ENCODE measurements at regions not wholly inside any gene's neighbourhood (a gene's known extent, or its start where the extent isn't known, plus 50 kb on each side); places are given as distances from the start of the nearest gene placed in this dataset.

DNA sequence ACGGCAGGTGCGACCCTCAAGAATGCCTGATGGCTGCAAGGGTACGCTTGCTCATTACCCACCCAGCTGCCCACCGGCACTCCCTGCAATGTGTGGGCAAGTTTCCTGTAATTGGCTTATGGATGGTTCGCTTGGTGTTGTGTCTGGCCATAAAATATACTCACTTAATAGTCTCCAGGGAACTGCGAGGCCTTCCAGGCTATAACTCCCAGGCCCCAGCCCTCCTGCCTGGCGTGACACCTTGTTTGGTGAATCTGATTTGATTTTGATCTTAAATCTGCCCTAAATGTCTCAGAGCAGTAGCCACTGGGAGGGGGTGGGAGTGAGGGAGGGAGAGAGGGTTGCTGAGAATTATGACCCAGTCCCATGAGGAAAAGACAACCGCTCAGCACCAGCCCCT lies 572.2 kb downstream of the BUD13 start:
- no peaks in the 10 kb centered on the region for H3K4me1 ChIP-seq (replicated peaks)
- no peak for DNase-seq (ENCODE audit: low spot score)
- 94% methylated on average over 8 of the region's 8 CpGs for WGBS
- intact Hi-C loops (cut with DNase I), result no loop called here
- no peaks in the 10 kb centered on the region for H3K36me3 ChIP-seq
- no peak for TF ChIP-seq POLR2AphosphoS5 (IDR thresholded peaks at IDR 0.05)
- TF ChIP-seq, protein P1, sequence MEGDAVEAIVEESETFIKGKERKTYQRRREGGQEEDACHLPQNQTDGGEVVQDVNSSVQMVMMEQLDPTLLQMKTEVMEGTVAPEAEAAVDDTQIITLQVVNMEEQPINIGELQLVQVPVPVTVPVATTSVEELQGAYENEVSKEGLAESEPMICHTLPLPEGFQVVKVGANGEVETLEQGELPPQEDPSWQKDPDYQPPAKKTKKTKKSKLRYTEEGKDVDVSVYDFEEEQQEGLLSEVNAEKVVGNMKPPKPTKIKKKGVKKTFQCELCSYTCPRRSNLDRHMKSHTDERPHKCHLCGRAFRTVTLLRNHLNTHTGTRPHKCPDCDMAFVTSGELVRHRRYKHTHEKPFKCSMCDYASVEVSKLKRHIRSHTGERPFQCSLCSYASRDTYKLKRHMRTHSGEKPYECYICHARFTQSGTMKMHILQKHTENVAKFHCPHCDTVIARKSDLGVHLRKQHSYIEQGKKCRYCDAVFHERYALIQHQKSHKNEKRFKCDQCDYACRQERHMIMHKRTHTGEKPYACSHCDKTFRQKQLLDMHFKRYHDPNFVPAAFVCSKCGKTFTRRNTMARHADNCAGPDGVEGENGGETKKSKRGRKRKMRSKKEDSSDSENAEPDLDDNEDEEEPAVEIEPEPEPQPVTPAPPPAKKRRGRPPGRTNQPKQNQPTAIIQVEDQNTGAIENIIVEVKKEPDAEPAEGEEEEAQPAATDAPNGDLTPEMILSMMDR (IDR thresholded peaks at IDR 0.05), result no peak
- no peak for TF ChIP-seq POLR2A (IDR thresholded peaks at IDR 0.05)
- H3K27ac ChIP-seq, result no peak overlapping the region
- no peak overlapping the region for H3K4me3 ChIP-seq
- no peaks in the 10 kb centered on the region for H3K9me3 ChIP-seq
- no peaks in the 10 kb centered on the region for H3K27me3 ChIP-seq (replicated peaks; ENCODE audit: insufficient read depth)

DNA sequence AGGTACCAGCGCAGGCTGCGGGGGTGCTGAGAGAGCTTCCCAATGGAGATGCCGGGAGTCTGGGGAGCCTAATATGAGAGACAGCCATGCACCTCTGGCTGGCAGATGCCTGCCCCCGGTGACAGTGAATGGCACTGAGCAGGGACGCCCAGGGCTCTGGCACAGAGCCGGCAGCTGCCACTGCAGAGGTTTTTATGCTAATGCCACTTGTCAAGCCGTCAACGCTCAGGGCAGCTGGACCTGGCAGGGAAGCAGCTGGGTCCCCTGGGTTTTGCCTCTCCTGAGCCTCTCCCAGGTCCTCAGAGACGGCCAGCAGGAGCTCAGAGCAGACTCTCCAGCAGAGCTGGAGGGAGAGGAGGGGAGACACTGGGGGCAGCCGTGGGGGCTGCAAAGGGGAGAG lies 573.6 kb downstream of the BUD13 start:
- no peaks in the 10 kb centered on the region for H3K9me3 ChIP-seq
- no peak overlapping the region for H3K4me3 ChIP-seq
- no peaks in the 10 kb centered on the region for H3K27me3 ChIP-seq (replicated peaks; ENCODE audit: insufficient read depth)
- no peak for DNase-seq (ENCODE audit: low spot score)
- no peak for TF ChIP-seq POLR2AphosphoS5 (IDR thresholded peaks at IDR 0.05)
- TF ChIP-seq, protein P1 (IDR thresholded peaks at IDR 0.05), result no peak
- no peak for TF ChIP-seq POLR2A (IDR thresholded peaks at IDR 0.05)
- WGBS, result 66% methylated on average over 10 of the region's 10 CpGs
- intact Hi-C loops (cut with DNase I), result no loop called here
- no peaks in the 10 kb centered on the region for H3K4me1 ChIP-seq (replicated peaks)
- no peak overlapping the region for H3K27ac ChIP-seq
- no peaks in the 10 kb centered on the region for H3K36me3 ChIP-seq

- TF ChIP-seq POLR2A (IDR thresholded peaks at IDR 0.05) (no peak), POLR2AphosphoS5 (IDR thresholded peaks at IDR 0.05) (no peak)
- TF ChIP-seq, protein P1 (IDR thresholded peaks at IDR 0.05), result no peak
- H3K4me3 ChIP-seq, result peak overlapping the region; percentile 23 to 50
Observed at GRCh38 chr11:116194156-116194904, 578.5 kb downstream of the BUD13 start.

DNA sequence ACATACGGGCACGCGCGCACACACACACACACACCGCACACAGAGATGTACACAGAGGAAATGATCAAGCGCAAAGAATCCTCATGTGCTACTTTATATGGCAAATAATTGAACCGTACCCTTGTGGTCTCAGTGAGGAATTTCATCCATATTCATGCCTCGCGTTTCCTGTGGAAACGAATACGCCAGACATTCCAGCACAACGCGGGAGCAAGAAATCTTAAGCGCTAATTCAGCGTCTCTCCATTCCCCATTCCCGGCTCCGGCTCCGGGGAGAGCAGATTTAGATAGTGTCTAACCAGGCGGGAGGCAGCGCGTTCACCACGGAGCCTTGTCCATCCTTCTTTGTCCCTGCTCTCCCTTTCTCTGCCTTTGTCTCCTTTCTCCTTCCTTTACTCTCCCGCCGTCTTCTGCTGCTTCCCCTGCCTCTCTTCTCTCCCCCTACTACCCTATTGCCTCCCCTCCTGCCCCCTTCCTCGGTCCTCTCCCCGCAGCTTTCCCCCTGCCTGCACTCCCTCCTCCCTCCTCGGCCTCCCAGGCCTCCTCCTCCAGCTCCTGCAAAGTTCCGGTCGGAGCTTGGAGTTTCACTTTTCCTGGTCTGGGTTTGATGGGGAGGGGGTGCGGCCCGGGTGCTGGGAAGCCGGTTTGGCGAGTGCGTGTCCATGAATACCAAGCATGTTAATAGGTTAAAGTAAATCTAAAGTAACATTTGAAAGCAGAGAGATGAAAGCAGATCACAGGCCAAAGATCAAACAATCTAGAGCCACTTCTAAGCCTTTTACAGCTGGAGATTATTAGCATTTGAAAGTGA lies 579.3 kb downstream of the BUD13 start:
- intact Hi-C loops (cut with DNase I), result no loop called here
- Histone ChIP-seq H3K36me3 (no peaks in the 10 kb centered on the region), H3K27me3 (replicated peaks; ENCODE audit: insufficient read depth) (no peaks in the 10 kb centered on the region), H3K27ac (peak overlapping the region; percentile 73 to 88), H3K9me3 (no peaks in the 10 kb centered on the region), H3K4me3 (peak overlapping the region; percentile 23 to 50), H3K4me1 (replicated peaks) (no peaks in the 10 kb centered on the region)
- WGBS, result under 1% methylated on average over 34 of the region's 34 CpGs
- TF ChIP-seq POLR2AphosphoS5 (IDR thresholded peaks at IDR 0.05), result peak; percentile 85
- TF ChIP-seq, protein P1 (IDR thresholded peaks at IDR 0.05), result peak in 1 of 4 experiments; percentile 5
- TF ChIP-seq POLR2A (IDR thresholded peaks at IDR 0.05), result no peak
- peak; percentile 89 for DNase-seq (ENCODE audit: low spot score)

More at GRCh38 chr11:116194156-116194904, 578.5 kb downstream of the BUD13 start:
- peak overlapping the region; percentile 73 to 88 for H3K27ac ChIP-seq
- H3K27me3 ChIP-seq (replicated peaks; ENCODE audit: insufficient read depth), result no peaks in the 10 kb centered on the region
- peak; percentile 9 for DNase-seq (ENCODE audit: low spot score)
- H3K36me3 ChIP-seq, result no peaks in the 10 kb centered on the region
- 36% methylated on average over 5 of the region's 5 CpGs for WGBS
- intact Hi-C loops (cut with DNase I), result no loop called here
- no peaks in the 10 kb centered on the region for H3K4me1 ChIP-seq (replicated peaks)
- no peaks in the 10 kb centered on the region for H3K9me3 ChIP-seq

Data from prostate gland (tissue), 2 donors.